ENCODE measurements at regions not wholly inside any gene's neighbourhood (a gene's known extent, or its start where the extent isn't known, plus 50 kb on each side); places are given as distances from the start of the nearest gene placed in this dataset.

GRCh38 chr16:89027281-89027680 is 50.3 kb upstream of the CBFA2T3 start:
- no peak for DNase-seq

DNA sequence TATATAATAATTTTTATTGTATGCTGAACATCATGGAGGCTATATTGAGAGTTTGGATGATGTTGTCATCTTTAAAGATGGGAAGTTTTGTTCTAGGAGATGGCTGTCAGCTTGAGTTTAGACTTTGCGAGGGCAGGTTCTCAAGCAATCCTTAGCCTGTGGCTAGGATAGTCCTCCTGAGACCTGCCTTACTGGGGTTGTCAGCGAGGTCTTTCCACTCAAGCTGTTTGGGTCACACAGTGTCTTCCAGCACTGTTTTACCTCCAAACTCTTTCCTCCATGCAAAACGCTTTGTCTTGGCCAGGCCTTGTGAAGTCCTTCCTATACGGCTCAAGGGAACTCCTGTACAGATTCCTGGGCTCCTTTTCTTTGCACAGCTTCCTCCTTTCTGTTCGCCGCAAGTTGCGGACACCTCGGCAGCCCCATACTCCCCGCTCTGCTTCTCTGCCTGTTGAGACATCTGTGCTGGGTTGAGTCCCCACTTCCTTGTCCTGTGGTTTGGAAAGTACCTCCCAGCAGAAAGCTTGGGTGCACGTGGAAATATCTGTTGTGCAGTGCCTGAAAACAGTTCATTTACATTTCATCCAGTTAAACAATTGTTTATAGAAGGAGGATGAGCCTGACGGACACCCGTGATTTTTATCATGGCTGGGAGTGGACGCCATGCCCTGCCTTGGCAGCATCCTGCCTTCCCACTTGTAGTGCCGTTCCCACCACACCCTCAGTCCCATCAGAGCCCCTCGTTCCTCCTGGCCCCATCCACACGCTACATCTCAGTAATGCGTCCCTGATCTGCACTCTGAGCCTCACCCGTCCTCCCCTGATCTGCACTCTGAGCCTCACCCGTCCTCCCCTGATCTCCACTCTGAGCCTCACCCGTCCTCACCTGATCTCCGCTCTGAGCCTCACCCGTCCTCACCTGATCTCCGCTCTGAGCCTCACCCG is 55.0 kb upstream of the CBFA2T3 start:
- peak in 4 of 5 experiments; percentile 26 to 87 (median 44) for DNase-seq

DNA sequence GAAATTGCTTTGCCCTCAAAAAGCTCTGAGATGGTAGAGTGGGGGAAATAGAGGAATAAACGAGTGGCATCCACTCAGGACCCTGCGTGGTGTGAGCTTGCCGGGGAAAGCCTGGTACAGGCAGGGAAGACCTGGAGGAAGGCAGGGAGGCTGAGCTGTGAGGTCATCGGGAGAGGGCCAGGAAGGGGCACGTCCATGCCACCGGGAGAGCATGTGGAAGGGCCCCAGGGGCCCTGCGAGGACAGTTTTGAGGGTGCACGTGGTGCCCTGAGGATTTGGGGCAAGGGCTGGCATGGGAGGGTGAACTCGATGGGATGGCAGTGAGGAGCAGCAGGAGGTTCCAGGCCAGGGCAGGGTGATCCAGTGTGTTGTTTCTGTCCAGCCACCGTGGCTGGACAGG is 56.3 kb upstream of the CBFA2T3 start:
- DNase-seq: no peak

GRCh38 chr16:89033796-89034572 is 57.0 kb upstream of the CBFA2T3 start:
- DNase-seq: no peak

- no peak for DNase-seq
Measured at GRCh38 chr16:89034573-89034961, 57.6 kb upstream of the CBFA2T3 start.

DNA sequence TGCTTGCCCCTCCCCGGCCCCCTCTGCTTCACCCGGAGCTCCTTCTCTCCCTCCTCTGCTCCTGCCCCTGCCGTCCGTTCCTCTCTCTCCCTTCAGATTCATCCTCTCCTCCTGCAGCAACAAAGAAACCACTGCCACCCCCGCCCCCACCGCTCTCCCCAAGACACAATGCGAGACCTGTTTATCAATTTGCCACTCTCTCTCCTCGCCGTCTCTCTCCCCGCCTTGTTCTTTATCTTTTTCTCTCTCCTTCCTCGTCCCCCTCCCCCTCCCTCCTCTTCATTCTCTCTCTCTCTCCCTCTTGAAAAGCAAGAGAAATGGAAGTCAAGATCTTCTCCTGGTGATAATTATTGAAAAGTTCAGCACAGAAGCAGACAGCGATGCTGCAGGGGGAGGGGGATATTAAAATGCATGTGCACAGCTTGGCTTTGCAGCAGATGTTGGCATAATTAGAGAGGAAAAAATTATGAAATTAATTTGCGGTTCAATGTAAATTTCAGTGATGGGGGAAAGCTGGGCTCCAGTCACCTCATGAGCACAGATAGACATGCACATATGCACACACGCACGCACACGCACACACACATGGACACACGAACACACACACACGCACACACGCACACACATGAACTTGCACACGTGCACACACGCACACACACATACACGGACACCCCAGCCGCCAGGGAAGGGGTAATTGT is 58.1 kb upstream of the CBFA2T3 start:
- peak in 1 of 5 experiments; percentile 32 for DNase-seq

GRCh38 chr16:89035669-89036570 is 57.7 kb upstream of the ACSF3 start:
- no peak for DNase-seq

DNA sequence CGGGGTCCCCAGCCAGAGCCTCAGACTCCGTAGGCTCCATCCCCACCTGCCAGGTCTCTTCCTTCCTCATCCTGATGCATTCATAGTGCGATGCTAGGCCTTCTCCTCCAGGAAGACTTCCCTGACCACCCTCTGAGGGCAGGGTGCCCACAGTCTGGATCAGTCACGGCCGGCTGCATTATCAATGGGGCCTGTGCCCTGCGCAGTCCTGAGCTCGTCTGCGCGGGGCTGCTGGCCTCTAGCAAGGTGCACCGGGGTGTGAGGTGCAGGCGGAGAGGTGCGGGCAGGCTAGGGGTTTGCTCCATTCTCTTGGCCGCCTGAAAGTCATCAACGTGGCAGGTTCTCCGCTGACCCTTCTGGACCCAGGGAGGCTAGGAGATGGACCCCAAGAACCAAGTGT is 56.9 kb upstream of the ACSF3 start:
- no peak for DNase-seq

GRCh38 chr16:89037261-89038152 is 56.1 kb upstream of the ACSF3 start:
- DNase-seq: peak in 1 of 5 experiments; percentile 25

- DNase-seq: no peak
Measured at GRCh38 chr16:89038221-89038721, 55.4 kb upstream of the ACSF3 start.

GRCh38 chr16:89038811-89039735 is 54.6 kb upstream of the ACSF3 start:
- DNase-seq: no peak

- DNase-seq: no peak
Measured at GRCh38 chr16:89039756-89040155, 53.9 kb upstream of the ACSF3 start.

- DNase-seq: no peak
Measured at GRCh38 chr16:89040391-89040790, 53.3 kb upstream of the ACSF3 start.

DNA sequence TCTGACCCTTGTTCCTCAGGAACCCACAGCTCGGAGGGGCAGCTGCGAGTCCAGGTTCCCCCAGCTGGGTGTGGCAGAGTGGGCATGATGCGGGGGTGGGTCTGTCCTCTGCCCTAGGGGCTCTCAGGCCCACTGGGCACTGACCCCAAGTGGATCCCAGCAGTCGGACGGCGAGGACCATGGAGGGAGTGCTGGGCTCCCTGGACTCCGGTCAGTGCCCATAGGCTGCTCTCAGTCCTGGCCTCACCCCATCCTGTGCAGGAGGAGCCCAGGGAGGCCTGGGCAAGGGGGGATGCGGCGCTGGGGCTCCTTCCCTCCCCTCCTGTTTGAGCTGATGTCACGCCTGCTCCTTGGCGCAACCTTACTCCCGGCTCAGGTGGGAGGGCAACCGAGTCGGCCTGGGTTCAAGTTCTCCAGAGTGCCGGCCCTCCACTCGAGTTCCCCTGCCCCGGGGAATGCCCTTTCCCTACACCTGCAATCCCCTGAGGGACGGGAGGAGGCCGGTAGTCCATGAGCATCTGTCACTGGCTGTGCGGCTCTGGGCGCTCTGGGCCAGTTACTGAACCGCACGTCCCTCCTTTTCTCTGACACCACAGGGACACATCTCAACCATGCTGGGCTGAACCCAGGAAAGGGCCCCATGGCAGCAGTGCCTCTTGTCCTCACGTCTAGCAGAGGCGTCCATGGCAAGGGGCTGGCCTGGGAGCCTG is 52.6 kb upstream of the ACSF3 start:
- DNase-seq: no peak

GRCh38 chr16:89041571-89042481 is 51.8 kb upstream of the ACSF3 start:
- DNase-seq: no peak

- DNase-seq: no peak
Measured at GRCh38 chr16:89042711-89043551, 50.7 kb upstream of the ACSF3 start.

Measured in T-helper 2 cell (primary cell).